ENCODE measurements at regions not wholly inside any gene's neighbourhood (a gene's known extent, or its start where the extent isn't known, plus 50 kb on each side); places are given as distances from the start of the nearest gene placed in this dataset.

DNA sequence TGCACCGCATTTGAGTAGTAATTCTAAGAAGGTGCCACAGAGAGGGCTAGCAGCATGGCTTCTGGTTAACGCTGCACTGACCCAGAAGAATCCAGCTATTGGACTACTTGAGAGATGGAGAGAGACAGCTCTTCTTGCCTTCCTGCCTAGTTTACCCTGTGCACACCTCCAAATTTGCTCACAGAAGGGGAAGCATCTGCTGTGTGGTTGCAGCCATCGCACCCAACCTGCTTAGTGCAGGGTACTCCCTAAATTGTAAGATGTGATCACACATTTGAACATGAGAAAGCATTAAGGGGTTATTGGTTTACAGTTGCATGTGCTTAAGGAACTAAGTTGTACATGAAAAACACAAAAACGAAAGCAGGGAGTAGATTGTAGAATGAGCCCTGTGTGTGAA is 122.1 kb downstream of the FOXB1 start:
- no peak overlapping the region for H3K4me3 ChIP-seq (ENCODE audit: insufficient read depth, low read depth, low read length)
- peaks cover 3% of the 10 kb centered on the region for H3K4me1 Mint-ChIP-seq (ENCODE audit: low read depth, unreplicated experiment)
- H2AFZ ChIP-seq (ENCODE audit: low read depth, low read length), result no peak overlapping the region
- no peaks in the 10 kb centered on the region for H3K36me3 ChIP-seq (ENCODE audit: insufficient read depth, low read length)
- no peaks in the 10 kb centered on the region for H3K36me3 Mint-ChIP-seq (ENCODE audit: low read depth, unreplicated experiment)
- H3K9ac ChIP-seq (ENCODE audit: low read length), result no peak overlapping the region
- H3K27ac ChIP-seq (ENCODE audit: low read depth, low read length), result no peak overlapping the region
- no peaks in the 10 kb centered on the region for H4K20me1 ChIP-seq (ENCODE audit: insufficient read depth, low read length)
- H3K79me2 ChIP-seq (ENCODE audit: insufficient read depth, low read length), result no peaks in the 10 kb centered on the region
- H3K4me3 Mint-ChIP-seq (ENCODE audit: unreplicated experiment), result no peak overlapping the region
- no peaks in the 10 kb centered on the region for H3K9me3 ChIP-seq (ENCODE audit: insufficient read depth, low read depth, low read length)
- H3K4me1 ChIP-seq (ENCODE audit: insufficient read depth, low read length), result peaks cover 10% of the 10 kb centered on the region
- no peaks in the 10 kb centered on the region for H3K27me3 ChIP-seq (ENCODE audit: insufficient read depth, low read length)
- no peak overlapping the region for H3K27ac Mint-ChIP-seq (ENCODE audit: unreplicated experiment)
- no peak for DNase-seq (ENCODE audit: low read depth)
- no peak overlapping the region for H3K4me2 ChIP-seq (ENCODE audit: low read length)
- FAIRE-seq, result no peak
- TF ChIP-seq EZH2 (IDR thresholded peaks at IDR 0.05; ENCODE audit: insufficient read depth, low read length), result no peak
- TF ChIP-seq, protein P1, sequence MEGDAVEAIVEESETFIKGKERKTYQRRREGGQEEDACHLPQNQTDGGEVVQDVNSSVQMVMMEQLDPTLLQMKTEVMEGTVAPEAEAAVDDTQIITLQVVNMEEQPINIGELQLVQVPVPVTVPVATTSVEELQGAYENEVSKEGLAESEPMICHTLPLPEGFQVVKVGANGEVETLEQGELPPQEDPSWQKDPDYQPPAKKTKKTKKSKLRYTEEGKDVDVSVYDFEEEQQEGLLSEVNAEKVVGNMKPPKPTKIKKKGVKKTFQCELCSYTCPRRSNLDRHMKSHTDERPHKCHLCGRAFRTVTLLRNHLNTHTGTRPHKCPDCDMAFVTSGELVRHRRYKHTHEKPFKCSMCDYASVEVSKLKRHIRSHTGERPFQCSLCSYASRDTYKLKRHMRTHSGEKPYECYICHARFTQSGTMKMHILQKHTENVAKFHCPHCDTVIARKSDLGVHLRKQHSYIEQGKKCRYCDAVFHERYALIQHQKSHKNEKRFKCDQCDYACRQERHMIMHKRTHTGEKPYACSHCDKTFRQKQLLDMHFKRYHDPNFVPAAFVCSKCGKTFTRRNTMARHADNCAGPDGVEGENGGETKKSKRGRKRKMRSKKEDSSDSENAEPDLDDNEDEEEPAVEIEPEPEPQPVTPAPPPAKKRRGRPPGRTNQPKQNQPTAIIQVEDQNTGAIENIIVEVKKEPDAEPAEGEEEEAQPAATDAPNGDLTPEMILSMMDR (IDR thresholded peaks at IDR 0.05; ENCODE audit: insufficient read depth, low read depth, low read length), result no peak
- peaks cover 21% of the 10 kb centered on the region for H3K27me3 Mint-ChIP-seq (ENCODE audit: low read depth, unreplicated experiment)
- no peaks in the 10 kb centered on the region for H3K9me3 Mint-ChIP-seq (ENCODE audit: unreplicated experiment)

DNA sequence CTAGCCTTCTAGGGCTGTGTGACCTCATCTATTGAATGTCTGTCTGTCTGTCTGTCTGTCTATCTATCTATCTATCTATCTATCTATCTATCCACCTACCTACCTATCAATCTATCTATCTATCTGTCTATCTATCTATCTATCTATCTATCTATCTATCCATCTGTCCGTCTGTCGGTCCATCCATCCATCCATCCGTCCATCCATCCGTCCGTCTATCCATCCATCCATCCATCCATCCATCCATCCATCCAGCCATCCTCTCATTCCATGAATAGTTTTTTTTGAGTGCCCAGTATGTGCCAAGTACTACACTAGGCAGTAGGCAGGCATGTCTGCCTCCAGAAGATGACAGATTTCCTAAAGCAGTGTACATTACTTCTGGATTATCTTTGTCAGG is 122.5 kb downstream of the FOXB1 start:
- peaks cover 3% of the 10 kb centered on the region for H3K4me1 Mint-ChIP-seq (ENCODE audit: low read depth, unreplicated experiment)

DNA sequence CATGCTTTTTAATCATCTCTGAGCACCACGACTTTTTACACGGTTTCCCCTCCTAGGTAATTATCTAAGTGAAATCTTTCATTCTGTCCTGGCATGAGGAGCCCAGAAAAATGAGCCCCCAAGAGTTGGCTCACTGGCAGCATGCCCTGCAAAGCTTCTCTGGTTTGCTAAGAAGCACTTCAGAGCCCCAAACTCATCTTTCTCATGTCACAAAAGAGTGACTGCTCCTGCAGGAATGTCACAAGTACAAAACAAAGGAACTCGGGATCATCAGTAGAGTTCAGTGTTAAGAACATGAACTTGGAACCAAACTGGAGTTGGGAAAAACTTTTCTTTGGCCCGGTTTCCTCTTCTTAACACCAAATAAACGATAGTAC is 123.9 kb downstream of the FOXB1 start:
- peak overlapping the region; percentile 95 for H3K27ac Mint-ChIP-seq (ENCODE audit: unreplicated experiment)
- no peaks in the 10 kb centered on the region for H3K36me3 Mint-ChIP-seq (ENCODE audit: low read depth, unreplicated experiment)
- Histone ChIP-seq H3K36me3 (ENCODE audit: insufficient read depth, low read length) (no peaks in the 10 kb centered on the region), H4K20me1 (ENCODE audit: insufficient read depth, low read length) (no peaks in the 10 kb centered on the region), H3K79me2 (ENCODE audit: insufficient read depth, low read length) (no peaks in the 10 kb centered on the region), H2AFZ (ENCODE audit: low read depth, low read length) (peak overlapping the region; percentile 79), H3K4me1 (ENCODE audit: insufficient read depth, low read length) (peaks cover 10% of the 10 kb centered on the region), H3K9ac (ENCODE audit: low read length) (peak overlapping the region; percentile 85), H3K4me2 (ENCODE audit: low read length) (peak overlapping the region; percentile 91), H3K27ac (ENCODE audit: low read depth, low read length) (peak overlapping the region; percentile 79), H3K4me3 (ENCODE audit: insufficient read depth, low read depth, low read length) (peak overlapping the region; percentile 81), H3K27me3 (ENCODE audit: insufficient read depth, low read length) (peaks cover 4% of the 10 kb centered on the region), H3K9me3 (ENCODE audit: insufficient read depth, low read depth, low read length) (no peaks in the 10 kb centered on the region)
- no peaks in the 10 kb centered on the region for H3K9me3 Mint-ChIP-seq (ENCODE audit: unreplicated experiment)
- peak; percentile 50 for FAIRE-seq
- peaks cover 13% of the 10 kb centered on the region for H3K27me3 Mint-ChIP-seq (ENCODE audit: low read depth, unreplicated experiment)
- peaks cover 3% of the 10 kb centered on the region for H3K4me1 Mint-ChIP-seq (ENCODE audit: low read depth, unreplicated experiment)
- H3K4me3 Mint-ChIP-seq (ENCODE audit: unreplicated experiment), result peak overlapping the region; percentile 78
- peak; percentile 47 for DNase-seq (ENCODE audit: low read depth)
- TF ChIP-seq, protein P1 (IDR thresholded peaks at IDR 0.05; ENCODE audit: insufficient read depth, low read depth, low read length), result no peak
- TF ChIP-seq EZH2 (IDR thresholded peaks at IDR 0.05; ENCODE audit: insufficient read depth, low read length), result no peak

More for the DNA sequence above, 122.5 kb downstream of the FOXB1 start:
- no peaks in the 10 kb centered on the region for H3K36me3 ChIP-seq (ENCODE audit: insufficient read depth, low read length)
- Mint-ChIP-seq H3K36me3 (ENCODE audit: low read depth, unreplicated experiment) (no peaks in the 10 kb centered on the region), H3K27me3 (ENCODE audit: low read depth, unreplicated experiment) (peaks cover 19% of the 10 kb centered on the region), H3K4me3 (ENCODE audit: unreplicated experiment) (no peak overlapping the region), H3K9me3 (ENCODE audit: unreplicated experiment) (no peaks in the 10 kb centered on the region), H3K27ac (ENCODE audit: unreplicated experiment) (no peak overlapping the region)
- FAIRE-seq (no peak), DNase-seq (ENCODE audit: low read depth) (no peak)
- H2AFZ ChIP-seq (ENCODE audit: low read depth, low read length), result no peak overlapping the region
- H3K4me2 ChIP-seq (ENCODE audit: low read length), result no peak overlapping the region
- TF ChIP-seq, protein P1 (IDR thresholded peaks at IDR 0.05; ENCODE audit: insufficient read depth, low read depth, low read length), result no peak
- no peak for TF ChIP-seq EZH2 (IDR thresholded peaks at IDR 0.05; ENCODE audit: insufficient read depth, low read length)
- H3K4me3 ChIP-seq (ENCODE audit: insufficient read depth, low read depth, low read length), result no peak overlapping the region
- no peaks in the 10 kb centered on the region for H3K79me2 ChIP-seq (ENCODE audit: insufficient read depth, low read length)
- no peaks in the 10 kb centered on the region for H3K27me3 ChIP-seq (ENCODE audit: insufficient read depth, low read length)
- no peaks in the 10 kb centered on the region for H3K9me3 ChIP-seq (ENCODE audit: insufficient read depth, low read depth, low read length)
- H3K27ac ChIP-seq (ENCODE audit: low read depth, low read length), result no peak overlapping the region
- H3K9ac ChIP-seq (ENCODE audit: low read length), result no peak overlapping the region
- H4K20me1 ChIP-seq (ENCODE audit: insufficient read depth, low read length), result no peaks in the 10 kb centered on the region
- peaks cover 10% of the 10 kb centered on the region for H3K4me1 ChIP-seq (ENCODE audit: insufficient read depth, low read length)
